GM21528 (cell line): ENCODE measurements at regions not wholly inside any gene's neighbourhood (a gene's known extent, or its start where the extent isn't known, plus 50 kb on each side); places are given as distances from the start of the nearest gene placed in this dataset.

Experiments
- ATAC-seq: cut with Tn5 transposase; IDR thresholded peaks from one replicate; pipeline ENCODE4 v1.9.1; 2021; ENCODE audit warnings: mild to moderate bottlenecking, moderate library complexity; ENCODE audit not compliant: unreplicated experiment, low FRiP score

- no peak for ATAC-seq
Observed at GRCh38 chr20:6715401-6715941, 52.0 kb upstream of the BMP2 start.

GRCh38 chr20:6714279-6714711 is 53.2 kb upstream of the BMP2 start:
- no peak for ATAC-seq

- no peak for ATAC-seq
Observed at GRCh38 chr20:6711951-6712649, 55.4 kb upstream of the BMP2 start.

- ATAC-seq, result no peak
Observed at GRCh38 chr20:6709910-6710595, 57.4 kb upstream of the BMP2 start.

- ATAC-seq, result no peak
Observed at GRCh38 chr20:6708010-6708409, 59.5 kb upstream of the BMP2 start.

GRCh38 chr20:6707321-6707831 is 60.1 kb upstream of the BMP2 start:
- ATAC-seq, result no peak

- ATAC-seq, result no peak
Observed at GRCh38 chr20:6705926-6706548, 61.4 kb upstream of the BMP2 start.

- ATAC-seq, result no peak
Observed at GRCh38 chr20:6705106-6705766, 62.2 kb upstream of the BMP2 start.

GRCh38 chr20:6704132-6704861 is 63.2 kb upstream of the BMP2 start:
- ATAC-seq, result no peak

GRCh38 chr20:6703656-6704055 is 63.8 kb upstream of the BMP2 start:
- ATAC-seq, result no peak

- ATAC-seq, result no peak
Observed at GRCh38 chr20:6703047-6703446, 64.4 kb upstream of the BMP2 start.

GRCh38 chr20:6702144-6702543 is 65.3 kb upstream of the BMP2 start:
- ATAC-seq, result no peak

- no peak for ATAC-seq
Observed at GRCh38 chr20:6700563-6701329, 66.7 kb upstream of the BMP2 start.

GRCh38 chr20:6699921-6700562 is 67.4 kb upstream of the BMP2 start:
- ATAC-seq, result no peak

- no peak for ATAC-seq
Observed at GRCh38 chr20:6698723-6699122, 68.8 kb upstream of the BMP2 start.

GRCh38 chr20:6698056-6698455 is 69.4 kb upstream of the BMP2 start:
- ATAC-seq, result no peak

GRCh38 chr20:6697228-6697972 is 70.1 kb upstream of the BMP2 start:
- no peak for ATAC-seq

- ATAC-seq, result no peak
Observed at GRCh38 chr20:6696001-6696400, 71.5 kb upstream of the BMP2 start.
